Body of pancreas (tissue), 4 donors: ENCODE measurements at regions not wholly inside any gene's neighbourhood (a gene's known extent, or its start where the extent isn't known, plus 50 kb on each side); places are given as distances from the start of the nearest gene placed in this dataset.

Experiments used
- ATAC-seq: fragments of 150-250 bp; one replicate; pipeline ENCODE4 v1.9.1; 2016
- DNase-seq, 4 donors: peaks; one replicate each; pipeline ENCODE4 v3.0.0-alpha.2; 2019
- H3K27ac ChIP-seq, 4 donors: fragments of 200-600 bp; sonication (generic); 1 replicate in 3 of 4; 2 replicates in 1 of 4; pipeline versions ENCODE4 v1.5.1 to v1.6.1; 2016 to 2019; ENCODE audit warnings: mild to moderate bottlenecking in 1 of 4, mixed read lengths in 1 of 4, moderate library complexity in 1 of 4
- H3K27me3 ChIP-seq, 2 donors: fragments of 200-600 bp; sonication (generic); one replicate each; pipeline ENCODE4 v1.6.0; 2016; ENCODE audit warnings: mild to moderate bottlenecking in 1 of 2
- H3K36me3 ChIP-seq, 2 donors: fragments of 200-600 bp; sonication (generic); replicated peaks in 1 of 2; 2 replicates each; pipeline ENCODE4 v1.5.1; 2016; ENCODE audit warnings: low read depth in 2 of 2; ENCODE audit not compliant: insufficient read depth in 1 of 2
- H3K4me1 ChIP-seq: fragments of 200-600 bp; sonication (generic); one replicate; pipeline ENCODE4 v1.6.0; 2016
- H3K4me3 ChIP-seq, 2 donors: fragments of 200-600 bp; sonication (generic); 1 replicate in 1 of 2; 2 replicates in 1 of 2; pipeline ENCODE4 v1.5.1; 2016 to 2019
- H3K9me3 ChIP-seq, 3 donors: fragments of 200-600 bp; sonication (generic); 1 replicate in 2 of 3; 2 replicates in 1 of 3; pipeline ENCODE4 v1.5.1; 2016
- CTCF ChIP-seq, 7 experiments: fragments of 450-650 bp in 4 of 7; fragments of 200-600 bp in 3 of 7; sonication (generic) in 3 of 7; IDR thresholded peaks; one replicate each; pipeline ENCODE4 v1.5.1; 2016 to 2019; ENCODE audit warnings: antibody characterized with exemption in 7 of 7
- POLR2A ChIP-seq, 3 donors: fragments of 450-650 bp; IDR thresholded peaks; one replicate each; pipeline ENCODE4 v1.6.1; 2016; ENCODE audit warnings: antibody characterized with exemption in 3 of 3, mild to moderate bottlenecking in 2 of 3
- WGBS, 2 donors: methylation state at CpG; one replicate each; pipeline ENCODE4 v1.1.5; 2017; 5-methylcytosine and 5-hydroxymethylcytosine counted together
- intact Hi-C: fragments of 100-400 bp; cut with DNase I; formaldehyde crosslinking; loops from one replicate; pipeline ENCODE4 v1.15.1; 2023

GRCh38 chr11:119560961-119561360, 138.0 kb upstream of the THY1 start:
- H3K4me3 ChIP-seq = no peak overlapping the region
- ATAC-seq (no peak), DNase-seq (no peak)
- 62 to 82% methylated on average over 3 to 4 of the region's 4 CpGs for whole genome bisulfite sequencing, 2 donors
- H3K9me3 ChIP-seq = no peaks in the 10 kb centered on the region
- no peaks in the 10 kb centered on the region for H3K36me3 ChIP-seq
- H3K27me3 ChIP-seq = no peaks in the 10 kb centered on the region
- H3K27ac ChIP-seq = no peak overlapping the region
- no peak for TF ChIP-seq POLR2A (IDR thresholded peaks at IDR 0.05)
- no peaks in the 10 kb centered on the region for H3K4me1 ChIP-seq
- intact Hi-C loops = no loop called here

GRCh38 chr11:119560291-119560690, 137.3 kb upstream of the THY1 start:
- Histone ChIP-seq H3K4me3 (no peak overlapping the region), H3K9me3 (no peaks in the 10 kb centered on the region), H3K27ac (no peak overlapping the region), H3K27me3 (no peaks in the 10 kb centered on the region), H3K36me3 (no peaks in the 10 kb centered on the region), H3K4me1 (no peaks in the 10 kb centered on the region)
- TF ChIP-seq CTCF (IDR thresholded peaks at IDR 0.05) (no peak), POLR2A (IDR thresholded peaks at IDR 0.05) (no peak)
- ATAC-seq (no peak), DNase-seq (no peak)
- 74 to 81% methylated on average over 3 to 6 of the region's 6 CpGs for WGBS, 2 donors
- intact Hi-C loops = no loop called here

- Histone ChIP-seq H3K4me1 (no peaks in the 10 kb centered on the region), H3K9me3 (no peaks in the 10 kb centered on the region), H3K27me3 (no peaks in the 10 kb centered on the region), H3K36me3 (no peaks in the 10 kb centered on the region), H3K4me3 (no peak overlapping the region), H3K27ac (no peak overlapping the region)
- intact Hi-C loops = no loop called here
- ATAC-seq (no peak), DNase-seq (no peak)
- TF ChIP-seq CTCF (IDR thresholded peaks at IDR 0.05) = no peak
- no peak for TF ChIP-seq POLR2A (IDR thresholded peaks at IDR 0.05)
Observed at GRCh38 chr11:119552106-119552485, 129.1 kb upstream of the THY1 start.

GRCh38 chr11:119551420-119552105, 128.6 kb upstream of the THY1 start:
- Histone ChIP-seq H3K4me3 (no peak overlapping the region), H3K36me3 (no peaks in the 10 kb centered on the region), H3K9me3 (no peaks in the 10 kb centered on the region), H3K27ac (no peak overlapping the region), H3K4me1 (no peaks in the 10 kb centered on the region), H3K27me3 (no peaks in the 10 kb centered on the region)
- 62 to 63% methylated on average over 5 of the region's 5 CpGs for WGBS, 2 donors
- no peak for DNase-seq
- ATAC-seq = no peak
- intact Hi-C loops = no loop called here
- no peak for TF ChIP-seq POLR2A (IDR thresholded peaks at IDR 0.05)
- no peak for TF ChIP-seq CTCF (IDR thresholded peaks at IDR 0.05)

GRCh38 chr11:119550053-119550752, 127.2 kb upstream of the THY1 start:
- no peaks in the 10 kb centered on the region for H3K9me3 ChIP-seq
- TF ChIP-seq POLR2A (IDR thresholded peaks at IDR 0.05) (no peak), CTCF (IDR thresholded peaks at IDR 0.05) (no peak)
- H3K27ac ChIP-seq = no peak overlapping the region
- ATAC-seq (no peak), DNase-seq (no peak)
- intact Hi-C loops = no loop called here
- H3K4me1 ChIP-seq = no peaks in the 10 kb centered on the region
- 32 to 46% methylated on average over 2 of the region's 2 CpGs for WGBS, 2 donors
- no peak overlapping the region for H3K4me3 ChIP-seq
- H3K36me3 ChIP-seq = no peaks in the 10 kb centered on the region
- no peaks in the 10 kb centered on the region for H3K27me3 ChIP-seq
